Fibroblast of lung (primary cell): ENCODE measurements at regions not wholly inside any gene's neighbourhood (a gene's known extent, or its start where the extent isn't known, plus 50 kb on each side); places are given as distances from the start of the nearest gene placed in this dataset.
"Not testable (repeated sequence)": the region's sequence is repeated elsewhere in the genome, so short reads cannot be mapped to it uniquely, and the experiment has no call there.

ENCODE experiments used
- DNase-seq, 2 donors: peaks; one replicate each; pipeline versions ENCODE4 v3.0.0 to v3.0.0-alpha.2; 2010; ENCODE audit warnings: low read depth in 2 of 2
- H2AFZ ChIP-seq: 2 replicates; pipeline ENCODE4 v1.5.1; 2012; ENCODE audit warnings: low read length, control low read depth, inconsistent platforms
- H3K27ac ChIP-seq: 2 replicates; pipeline ENCODE4 v1.5.1; 2011; ENCODE audit warnings: low read length, control low read depth; ENCODE audit not compliant: insufficient read depth
- H3K27me3 ChIP-seq: 2 replicates; pipeline ENCODE4 v1.5.1; 2011; ENCODE audit warnings: mild to moderate bottlenecking, low read length; ENCODE audit not compliant: control insufficient read depth, insufficient read depth
- H3K36me3 ChIP-seq: 2 replicates; pipeline ENCODE4 v1.5.1; 2011; ENCODE audit warnings: low read length; ENCODE audit not compliant: control insufficient read depth, insufficient read depth
- H3K4me1 ChIP-seq: 2 replicates; pipeline ENCODE4 v1.5.1; 2011; ENCODE audit warnings: low read length; ENCODE audit not compliant: control insufficient read depth, insufficient read depth; ENCODE audit errors: extremely low read depth
- H3K4me2 ChIP-seq: 2 replicates; pipeline ENCODE4 v1.5.1; 2011; ENCODE audit warnings: low read length, control low read depth; ENCODE audit not compliant: insufficient read depth; ENCODE audit errors: extremely low read depth
- H3K4me3 ChIP-seq, 4 experiments: fragments of 200-600 bp in 1 of 4; sonication (generic) in 1 of 4; replicated peaks in 1 of 4; 2 replicates each; pipeline ENCODE4 v1.5.1; 2011 to 2016; ENCODE audit warnings: low read length in 4 of 4, low read depth in 3 of 4, mild to moderate bottlenecking in 3 of 4, control low read depth in 2 of 4, inconsistent platforms in 1 of 4, mixed read lengths in 1 of 4; ENCODE audit not compliant: insufficient read depth in 1 of 4; ENCODE audit errors: control extremely low read depth in 1 of 4
- H3K79me2 ChIP-seq: 2 replicates; pipeline ENCODE4 v1.5.1; 2012; ENCODE audit warnings: mild to moderate bottlenecking, low read length, inconsistent platforms; ENCODE audit not compliant: control insufficient read depth, insufficient read depth
- H3K9ac ChIP-seq: 2 replicates; pipeline ENCODE4 v1.5.1; 2011; ENCODE audit warnings: mild to moderate bottlenecking, low read length, control low read depth; ENCODE audit not compliant: insufficient read depth
- H3K9me3 ChIP-seq: 2 replicates; pipeline ENCODE4 v1.5.1; 2012; ENCODE audit warnings: low read depth, low read length; ENCODE audit not compliant: control insufficient read depth, insufficient read depth
- H4K20me1 ChIP-seq: 2 replicates; pipeline ENCODE4 v1.5.1; 2011; ENCODE audit warnings: low read length; ENCODE audit not compliant: control insufficient read depth, insufficient read depth; ENCODE audit errors: extremely low read depth
- CTCF ChIP-seq, 2 donors: IDR thresholded peaks in 1 of 2; conservative IDR thresholded peaks in 1 of 2; 1 replicate in 1 of 2; 2 replicates in 1 of 2; pipeline ENCODE4 v1.5.1; 2011 to 2012; ENCODE audit warnings: low read length in 2 of 2, control low read depth in 1 of 2, inconsistent platforms in 1 of 2, low read depth in 1 of 2, mild to moderate bottlenecking in 1 of 2
- EZH2 ChIP-seq: IDR thresholded peaks from 2 replicates; pipeline ENCODE4 v1.5.1; 2012; ENCODE audit warnings: low read length, control low read depth, mild to moderate bottlenecking; ENCODE audit errors: missing control alignments

GRCh38 chr5:16372493-16372892 lies 93.1 kb downstream of the ZNF622 start:
- no peak overlapping the region for H3K27ac ChIP-seq
- H3K36me3 ChIP-seq: no peaks in the 10 kb centered on the region
- H3K4me3 ChIP-seq: no peak overlapping the region
- no peak for DNase-seq
- no peaks in the 10 kb centered on the region for H3K79me2 ChIP-seq
- H3K9ac ChIP-seq: no peak overlapping the region
- no peaks in the 10 kb centered on the region for H3K27me3 ChIP-seq
- no peaks in the 10 kb centered on the region for H3K9me3 ChIP-seq
- H2AFZ ChIP-seq: no peak overlapping the region
- H3K4me2 ChIP-seq: no peak overlapping the region
- no peaks in the 10 kb centered on the region for H3K4me1 ChIP-seq
- no peak for TF ChIP-seq CTCF (conservative IDR thresholded peaks at IDR 0.05 in 1 of 2, IDR thresholded peaks at IDR 0.05 in 1 of 2; ENCODE audit: low read depth in 1 of 2, low read length in 2 of 2)
- TF ChIP-seq EZH2: no peak
- H4K20me1 ChIP-seq: no peaks in the 10 kb centered on the region

- Histone ChIP-seq H3K27ac (no peak overlapping the region), H3K9ac (no peak overlapping the region), H3K4me1 (no peaks in the 10 kb centered on the region), H2AFZ (no peak overlapping the region), H3K27me3 (no peaks in the 10 kb centered on the region), H3K4me2 (no peak overlapping the region), H3K79me2 (no peaks in the 10 kb centered on the region), H3K9me3 (no peaks in the 10 kb centered on the region), H3K4me3 (no peak overlapping the region), H3K36me3 (no peaks in the 10 kb centered on the region), H4K20me1 (no peaks in the 10 kb centered on the region)
- DNase-seq: no peak
- no peak for TF ChIP-seq EZH2
- no peak for TF ChIP-seq CTCF (conservative IDR thresholded peaks at IDR 0.05 in 1 of 2, IDR thresholded peaks at IDR 0.05 in 1 of 2; ENCODE audit: low read depth in 1 of 2, low read length in 2 of 2)
These were observed 99.1 kb downstream of the ZNF622 start for GRCh38 chr5:16366491-16366890.

- no peak overlapping the region for H2AFZ ChIP-seq
- no peak overlapping the region for H3K4me2 ChIP-seq
- no peaks in the 10 kb centered on the region for H3K36me3 ChIP-seq
- no peaks in the 10 kb centered on the region for H3K4me1 ChIP-seq
- H4K20me1 ChIP-seq: no peaks in the 10 kb centered on the region
- no peak overlapping the region for H3K4me3 ChIP-seq
- no peak overlapping the region for H3K9ac ChIP-seq
- no peak overlapping the region for H3K27ac ChIP-seq
- DNase-seq: no peak
- no peaks in the 10 kb centered on the region for H3K79me2 ChIP-seq
- H3K27me3 ChIP-seq: no peaks in the 10 kb centered on the region
- H3K9me3 ChIP-seq: no peaks in the 10 kb centered on the region
- no peak for TF ChIP-seq CTCF (conservative IDR thresholded peaks at IDR 0.05 in 1 of 2, IDR thresholded peaks at IDR 0.05 in 1 of 2; ENCODE audit: low read depth in 1 of 2, low read length in 2 of 2)
- TF ChIP-seq EZH2: no peak
These were observed 100.7 kb downstream of the ZNF622 start for GRCh38 chr5:16364910-16365309.

GRCh38 chr5:16353439-16353838 lies 112.2 kb downstream of the ZNF622 start:
- not testable (repeated sequence) for H3K4me3 ChIP-seq, H2AFZ ChIP-seq, DNase-seq

More at GRCh38 chr5:16353439-16353838, 112.2 kb downstream of the ZNF622 start:
- H3K9me3 ChIP-seq, H3K27me3 ChIP-seq, H3K79me2 ChIP-seq, H3K4me2 ChIP-seq, H3K9ac ChIP-seq, H3K27ac ChIP-seq, H3K4me1 ChIP-seq, H4K20me1 ChIP-seq, H3K36me3 ChIP-seq: not testable (repeated sequence)
